Coronary artery (tissue), 2 donors: ENCODE measurements at regions not wholly inside any gene's neighbourhood (a gene's known extent, or its start where the extent isn't known, plus 50 kb on each side); places are given as distances from the start of the nearest gene placed in this dataset.

Experiments
- DNase-seq: peaks from one replicate; pipeline ENCODE4 v3.0.0-alpha.2; 2017; ENCODE audit warnings: low spot score
- H3K27ac ChIP-seq, 2 donors: fragments of 200-600 bp; sonication (generic); one replicate each; pipeline ENCODE4 v1.5.1; 2016 to 2019
- H3K4me3 ChIP-seq: fragments of 200-600 bp; sonication (generic); 2 replicates; pipeline ENCODE4 v1.5.1; 2016; ENCODE audit warnings: mild to moderate bottlenecking, moderate library complexity
- TF ChIP-seq, protein P1 (sequence below): fragments of 200-600 bp; sonication (generic); IDR thresholded peaks from one replicate; pipeline ENCODE4 v1.5.1; 2019; ENCODE audit warnings: antibody characterized with exemption

DNA sequence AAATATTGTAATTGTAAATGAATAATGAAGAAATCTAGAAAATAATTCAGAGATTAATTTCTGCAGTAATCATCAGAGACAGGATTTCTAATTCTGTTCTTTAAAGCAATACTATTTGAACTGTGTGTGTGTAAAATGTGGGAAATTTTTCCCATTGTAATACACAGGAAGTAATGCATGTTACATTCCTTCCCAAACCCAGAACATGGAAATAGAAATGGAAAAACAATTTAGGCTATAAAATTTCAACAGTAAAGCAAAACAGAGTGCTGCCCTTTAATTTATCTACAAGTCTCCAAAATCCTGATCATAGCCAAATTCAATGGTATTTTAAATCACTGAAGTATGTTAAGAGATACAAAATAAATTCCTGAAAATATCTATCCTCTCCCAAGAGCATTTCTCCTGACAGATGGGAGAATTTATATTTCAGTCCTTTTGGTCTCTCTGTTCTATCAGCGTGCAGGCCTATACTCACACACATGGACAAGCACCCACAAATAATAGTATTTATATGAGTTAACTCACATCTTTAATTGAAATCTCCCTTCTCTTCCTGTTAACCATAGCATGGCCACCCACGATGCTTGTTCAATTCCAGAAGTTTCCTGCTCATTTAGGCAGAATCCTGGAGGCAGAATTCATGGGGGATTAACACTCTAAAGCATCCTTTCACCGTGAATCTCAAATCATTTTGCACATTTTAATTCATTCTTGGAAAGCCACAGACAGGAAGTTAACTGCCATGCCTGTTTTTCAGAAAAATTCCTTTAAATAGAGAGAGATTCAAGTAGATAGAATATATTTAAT, 1465.4 kb upstream of the FLRT2 start:
- no peak for DNase-seq
- H3K27ac ChIP-seq, result no peak overlapping the region
- H3K4me3 ChIP-seq, result no peak overlapping the region

DNA sequence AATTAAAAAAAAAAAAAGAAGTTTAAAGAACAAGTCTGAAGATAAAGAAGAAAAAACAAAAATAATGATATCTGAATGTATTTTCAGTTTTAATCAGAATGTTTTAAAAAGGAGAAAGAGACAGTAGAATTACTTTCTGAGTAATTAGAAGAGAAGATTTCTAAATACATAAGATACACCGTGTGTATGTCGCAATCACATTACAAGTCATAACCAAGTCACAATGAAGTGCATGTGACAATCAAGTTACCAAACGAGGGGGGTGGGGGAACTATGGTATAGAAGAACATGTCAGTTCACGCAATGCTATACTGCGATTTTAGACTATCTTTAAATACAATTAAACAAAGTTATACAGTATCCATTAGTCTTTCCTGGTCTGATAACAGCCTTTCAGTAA, 1464.1 kb upstream of the FLRT2 start:
- Histone ChIP-seq H3K4me3 (no peak overlapping the region), H3K27ac (no peak overlapping the region)
- TF ChIP-seq, protein P1, sequence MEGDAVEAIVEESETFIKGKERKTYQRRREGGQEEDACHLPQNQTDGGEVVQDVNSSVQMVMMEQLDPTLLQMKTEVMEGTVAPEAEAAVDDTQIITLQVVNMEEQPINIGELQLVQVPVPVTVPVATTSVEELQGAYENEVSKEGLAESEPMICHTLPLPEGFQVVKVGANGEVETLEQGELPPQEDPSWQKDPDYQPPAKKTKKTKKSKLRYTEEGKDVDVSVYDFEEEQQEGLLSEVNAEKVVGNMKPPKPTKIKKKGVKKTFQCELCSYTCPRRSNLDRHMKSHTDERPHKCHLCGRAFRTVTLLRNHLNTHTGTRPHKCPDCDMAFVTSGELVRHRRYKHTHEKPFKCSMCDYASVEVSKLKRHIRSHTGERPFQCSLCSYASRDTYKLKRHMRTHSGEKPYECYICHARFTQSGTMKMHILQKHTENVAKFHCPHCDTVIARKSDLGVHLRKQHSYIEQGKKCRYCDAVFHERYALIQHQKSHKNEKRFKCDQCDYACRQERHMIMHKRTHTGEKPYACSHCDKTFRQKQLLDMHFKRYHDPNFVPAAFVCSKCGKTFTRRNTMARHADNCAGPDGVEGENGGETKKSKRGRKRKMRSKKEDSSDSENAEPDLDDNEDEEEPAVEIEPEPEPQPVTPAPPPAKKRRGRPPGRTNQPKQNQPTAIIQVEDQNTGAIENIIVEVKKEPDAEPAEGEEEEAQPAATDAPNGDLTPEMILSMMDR, result no peak
- DNase-seq, result no peak

More for the DNA sequence above, 1465.4 kb upstream of the FLRT2 start:
- TF ChIP-seq, protein P1, result no peak

DNA sequence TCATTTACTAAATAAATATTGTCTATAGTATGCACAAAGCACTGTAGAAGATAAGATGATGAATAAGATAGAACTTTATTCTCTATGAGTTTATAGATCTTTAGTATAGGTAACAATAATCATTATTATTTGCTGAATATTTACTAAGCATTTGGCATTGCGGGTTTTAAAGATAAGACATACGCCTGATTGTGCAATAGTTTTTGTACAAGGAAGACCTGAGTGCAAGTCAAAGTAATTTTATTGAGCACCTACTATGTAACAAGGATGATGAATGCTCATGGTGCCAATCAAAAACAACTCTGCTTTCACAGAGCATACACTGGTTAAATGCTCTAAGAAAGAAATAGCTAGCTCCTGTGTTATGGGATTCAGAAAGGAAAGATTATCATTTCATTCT, 1461.7 kb upstream of the FLRT2 start:
- Histone ChIP-seq H3K4me3 (no peak overlapping the region), H3K27ac (no peak overlapping the region)
- no peak for DNase-seq
- TF ChIP-seq, protein P1, result no peak

DNA sequence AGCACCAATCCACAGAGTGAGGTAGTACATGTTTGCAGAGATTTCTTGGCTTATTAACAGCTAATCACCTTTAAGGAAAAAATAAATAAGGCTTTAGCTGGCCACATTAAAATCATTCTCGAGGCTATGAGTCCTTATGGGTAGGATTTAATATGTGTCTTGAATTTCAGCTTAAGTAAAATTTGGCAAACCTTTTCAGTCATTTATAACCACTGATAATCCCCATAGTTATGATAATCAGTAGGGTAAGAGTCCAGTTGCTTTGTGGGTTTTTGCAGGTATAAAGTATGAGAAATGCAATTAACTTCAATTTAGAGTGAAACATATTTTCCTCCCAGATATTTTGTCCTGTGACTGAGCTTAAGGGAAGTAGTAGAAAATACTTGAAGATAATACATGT, 1458.9 kb upstream of the FLRT2 start:
- Histone ChIP-seq H3K4me3 (no peak overlapping the region), H3K27ac (no peak overlapping the region)
- TF ChIP-seq, protein P1, result no peak
- no peak for DNase-seq

DNA sequence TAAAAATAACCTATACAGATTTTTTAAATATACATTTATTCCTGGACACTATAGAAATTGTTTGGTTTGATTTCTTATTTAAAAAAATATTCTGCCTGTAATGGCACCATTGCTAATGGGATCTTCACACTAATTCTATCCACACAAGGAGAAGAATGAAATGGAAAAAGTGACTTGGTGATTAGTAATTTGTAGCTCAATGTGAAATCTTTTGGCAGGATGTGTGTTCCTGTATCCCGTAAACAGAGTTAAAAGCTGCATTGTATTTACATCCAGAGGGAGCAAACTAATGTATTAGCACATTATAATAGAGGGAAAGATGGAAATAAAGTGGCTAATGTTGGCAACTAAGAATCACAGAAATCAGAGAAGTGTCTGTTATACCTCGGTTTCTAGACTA, 1455.3 kb upstream of the FLRT2 start:
- Histone ChIP-seq H3K27ac (no peak overlapping the region), H3K4me3 (no peak overlapping the region)
- TF ChIP-seq, protein P1, result no peak
- DNase-seq, result no peak

DNA sequence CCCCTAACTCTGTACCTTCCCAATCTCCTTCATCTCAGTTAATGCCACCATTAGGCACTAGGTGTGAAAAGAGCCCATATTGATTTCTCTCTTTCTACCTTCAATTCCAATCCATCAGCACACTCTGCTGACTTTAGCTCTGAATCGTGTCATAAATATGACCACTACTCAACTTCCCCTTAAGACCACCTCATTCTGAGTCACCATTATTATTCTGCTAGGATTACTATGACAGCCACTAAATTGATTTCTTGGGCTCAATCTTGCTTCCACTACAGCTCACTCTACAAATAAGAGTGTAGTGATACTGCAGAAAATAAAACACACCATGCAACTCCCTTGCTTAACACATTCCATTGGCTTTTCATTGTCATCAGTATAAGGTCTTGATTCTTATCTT, 1449.0 kb upstream of the FLRT2 start:
- no peak overlapping the region for H3K4me3 ChIP-seq
- no peak for DNase-seq
- TF ChIP-seq, protein P1, result no peak
- H3K27ac ChIP-seq, result no peak overlapping the region

DNA sequence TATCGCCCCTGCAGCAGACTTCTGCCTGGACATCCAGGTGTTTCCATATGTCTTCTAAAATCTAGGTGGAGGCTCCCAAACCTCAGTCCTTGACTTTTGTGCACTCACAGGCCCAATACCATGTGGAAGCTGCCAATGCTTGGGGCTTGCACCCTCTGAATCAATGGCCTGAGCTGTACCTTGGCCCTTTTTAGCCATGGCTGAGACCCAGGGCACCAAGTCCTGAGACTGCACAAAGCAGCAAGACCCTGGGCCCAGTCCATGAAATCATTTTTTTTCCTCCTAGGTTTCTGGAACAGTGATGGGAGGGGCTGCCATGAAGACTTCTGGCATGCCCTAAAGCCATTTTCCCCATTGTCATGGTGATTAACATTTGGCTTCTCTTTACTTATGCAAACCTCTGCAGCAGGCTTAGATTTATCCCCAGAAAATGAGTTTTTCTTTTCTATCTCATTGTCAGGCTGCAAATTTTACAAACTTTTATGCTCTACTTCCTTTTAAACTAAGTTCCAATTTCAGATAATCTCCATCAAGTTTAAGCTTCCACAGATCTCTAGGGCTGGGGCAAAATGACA, 1445.8 kb upstream of the FLRT2 start:
- Histone ChIP-seq H3K4me3 (no peak overlapping the region), H3K27ac (no peak overlapping the region)
- DNase-seq, result no peak
- TF ChIP-seq, protein P1, result no peak
